ENCODE measurements at regions not wholly inside any gene's neighbourhood (a gene's known extent, or its start where the extent isn't known, plus 50 kb on each side); places are given as distances from the start of the nearest gene placed in this dataset.
"Not testable (repeated sequence)": the region's sequence is repeated elsewhere in the genome, so short reads cannot be mapped to it uniquely, and the experiment has no call there.

- no peak for DNase-seq (ENCODE audit: low spot score)
- no peak for TF ChIP-seq CTCF (IDR thresholded peaks at IDR 0.05; ENCODE audit: extremely low read depth, missing control alignments)
These were observed 75.4 kb upstream of the CTNNA1 start for GRCh38 chr5:138677782-138678181.

- DNase-seq (ENCODE audit: low spot score) = no peak
- no peak for TF ChIP-seq CTCF (IDR thresholded peaks at IDR 0.05; ENCODE audit: extremely low read depth, missing control alignments)
These were observed 76.5 kb upstream of the CTNNA1 start for GRCh38 chr5:138676556-138677193.

- TF ChIP-seq CTCF (IDR thresholded peaks at IDR 0.05; ENCODE audit: extremely low read depth, missing control alignments) = no peak
- DNase-seq (ENCODE audit: low spot score) = no peak
These were observed 77.2 kb upstream of the CTNNA1 start for GRCh38 chr5:138676002-138676401.

GRCh38 chr5:138668451-138669380, 84.5 kb upstream of the CTNNA1 start:
- no peak for TF ChIP-seq CTCF (IDR thresholded peaks at IDR 0.05; ENCODE audit: extremely low read depth, missing control alignments)
- no peak for DNase-seq (ENCODE audit: low spot score)

- DNase-seq (ENCODE audit: low spot score) = not testable (repeated sequence)
These were observed 85.4 kb upstream of the CTNNA1 start for GRCh38 chr5:138667782-138668331.

GRCh38 chr5:138666226-138666742, 86.9 kb upstream of the CTNNA1 start:
- TF ChIP-seq CTCF (IDR thresholded peaks at IDR 0.05; ENCODE audit: extremely low read depth, missing control alignments) = no peak
- DNase-seq (ENCODE audit: low spot score) = no peak

GRCh38 chr5:138665261-138665660, 88.0 kb upstream of the CTNNA1 start:
- no peak for TF ChIP-seq CTCF (IDR thresholded peaks at IDR 0.05; ENCODE audit: extremely low read depth, missing control alignments)

More at GRCh38 chr5:138665261-138665660, 88.0 kb upstream of the CTNNA1 start:
- DNase-seq (ENCODE audit: low spot score) = no peak
